ENCODE measurements at regions not wholly inside any gene's neighbourhood (a gene's known extent, or its start where the extent isn't known, plus 50 kb on each side); places are given as distances from the start of the nearest gene placed in this dataset.

DNA sequence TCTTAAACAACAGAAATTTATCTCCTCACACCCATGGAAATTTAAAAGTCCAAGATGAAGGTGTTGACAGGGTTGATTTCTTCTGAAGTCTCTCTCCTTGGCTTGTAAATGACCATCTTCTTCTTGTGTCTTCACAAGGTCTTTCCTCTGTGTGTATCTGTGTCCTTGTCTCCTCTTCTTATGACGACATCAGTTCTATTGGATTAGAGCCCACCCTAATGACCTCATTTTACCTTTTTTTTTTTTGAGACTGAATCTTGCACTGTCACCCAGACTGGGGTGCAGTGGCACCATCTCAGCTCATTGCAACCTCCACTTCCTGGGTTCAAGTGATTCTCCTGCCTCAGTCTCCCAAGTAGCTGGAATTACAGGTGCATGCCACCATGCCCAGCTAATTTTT is 429.0 kb upstream of the CDH5 start:
- TF ChIP-seq POLR2A (IDR thresholded peaks at IDR 0.05; ENCODE audit: low read depth, low read length) (no peak), POLR2AphosphoS5 (IDR thresholded peaks at IDR 0.05; ENCODE audit: low read depth, low read length) (no peak)
